Adrenal gland (tissue), 5 donors: ENCODE measurements at regions not wholly inside any gene's neighbourhood (a gene's known extent, or its start where the extent isn't known, plus 50 kb on each side); places are given as distances from the start of the nearest gene placed in this dataset.

Experiments
- CTCF ChIP-seq, 6 experiments: fragments of 450-650 bp in 4 of 6; fragments of 200-600 bp in 2 of 6; sonication (generic) in 1 of 6; IDR thresholded peaks; 1 replicate in 5 of 6; 2 replicates in 1 of 6; pipeline versions ENCODE4 v1.5.1 to v1.8.0; 2016 to 2021; ENCODE audit warnings: antibody characterized with exemption in 6 of 6, mild to moderate bottlenecking in 2 of 6, moderate library complexity in 1 of 6
- POLR2A ChIP-seq, 2 donors: fragments of 450-650 bp; IDR thresholded peaks; one replicate each; pipeline ENCODE4 v1.6.1; 2017; ENCODE audit warnings: antibody characterized with exemption in 2 of 2, mild to moderate bottlenecking in 2 of 2, moderate library complexity in 1 of 2
- donor health status: DM: no; HTN: no; CAD: no.

- TF ChIP-seq CTCF (IDR thresholded peaks at IDR 0.05) (no peak), POLR2A (IDR thresholded peaks at IDR 0.05) (no peak)
These were observed 52.0 kb upstream of the RTN4 start for GRCh38 chr2:55102056-55102812.
